ENCODE measurements at regions not wholly inside any gene's neighbourhood (a gene's known extent, or its start where the extent isn't known, plus 50 kb on each side); places are given as distances from the start of the nearest gene placed in this dataset.

- peaks cover 0 to 2% (median 0%) of the 10 kb centered on the region in 3 donors for H3K27me3 Mint-ChIP-seq (ENCODE audit: low read depth in 3 of 3)
- no peaks in the 10 kb centered on the region for H3K4me1 Mint-ChIP-seq
- no peak overlapping the region for H3K27ac Mint-ChIP-seq
- TF ChIP-seq CTCF (IDR thresholded peaks at IDR 0.05) = no peak
- H3K79me2 ChIP-seq (ENCODE audit: insufficient read depth, low read length) = no peaks in the 10 kb centered on the region
- no peaks in the 10 kb centered on the region for H4K20me1 ChIP-seq (ENCODE audit: insufficient read depth, low read length)
- no peak overlapping the region for H3K27ac ChIP-seq (ENCODE audit: low read depth in 1 of 2, low read length in 2 of 2)
- peaks cover 0 to 7% (median 0%) of the 10 kb centered on the region in 7 donors for H3K9me3 Mint-ChIP-seq
- H3K36me3 ChIP-seq (replicated peaks in 1 of 2; ENCODE audit: control insufficient read depth in 1 of 2, insufficient read depth in 2 of 2, low read length in 2 of 2) = no peaks in the 10 kb centered on the region
- H3K4me3 Mint-ChIP-seq = no peak overlapping the region
- no peak overlapping the region for H2AFZ ChIP-seq (ENCODE audit: insufficient read depth, low read depth, low read length, poor library complexity, severe bottlenecking)
- H3K9me3 ChIP-seq (replicated peaks in 1 of 2; ENCODE audit: control insufficient read depth in 1 of 2, insufficient read depth in 1 of 2, low read length in 2 of 2) = no peaks in the 10 kb centered on the region
- intact Hi-C loops (cut with micrococcal nuclease) = no loop called here
- no peaks in the 10 kb centered on the region for H3K4me1 ChIP-seq (ENCODE audit: control insufficient read depth in 1 of 2, insufficient read depth in 2 of 2, low read length in 2 of 2)
- H3K4me2 ChIP-seq (replicated peaks; ENCODE audit: extremely low read depth, low read length, poor library complexity, severe bottlenecking) = no peak overlapping the region
- no peak overlapping the region for H3K9ac ChIP-seq (ENCODE audit: insufficient read depth, low read length, poor library complexity, severe bottlenecking)
- WGBS (ENCODE audit: insufficient coverage) = no CpG with 5 or more reads among the region's 2 CpGs
- no peaks in the 10 kb centered on the region for H3K27me3 ChIP-seq (ENCODE audit: control insufficient read depth in 2 of 2, insufficient read depth in 2 of 2, low read length in 2 of 2)
- no peaks in the 10 kb centered on the region for H3K36me3 Mint-ChIP-seq
- no peak for DNase-seq
- H3K4me3 ChIP-seq (replicated peaks in 1 of 3; ENCODE audit: low read depth in 2 of 3, low read length in 3 of 3) = no peak overlapping the region
Observed at GRCh38 chr18:24773101-24773500, 312.7 kb downstream of the HRH4 start.

GRCh38 chr18:24776019-24776418 lies 315.6 kb downstream of the HRH4 start:
- Histone ChIP-seq H3K36me3 (replicated peaks in 1 of 2; ENCODE audit: control insufficient read depth in 1 of 2, insufficient read depth in 2 of 2, low read length in 2 of 2) (no peaks in the 10 kb centered on the region), H3K9ac (ENCODE audit: insufficient read depth, low read length, poor library complexity, severe bottlenecking) (no peak overlapping the region), H3K9me3 (replicated peaks in 1 of 2; ENCODE audit: control insufficient read depth in 1 of 2, insufficient read depth in 1 of 2, low read length in 2 of 2) (no peaks in the 10 kb centered on the region), H3K27ac (ENCODE audit: low read depth in 1 of 2, low read length in 2 of 2) (no peak overlapping the region), H4K20me1 (ENCODE audit: insufficient read depth, low read length) (no peaks in the 10 kb centered on the region), H3K4me1 (ENCODE audit: control insufficient read depth in 1 of 2, insufficient read depth in 2 of 2, low read length in 2 of 2) (no peaks in the 10 kb centered on the region), H3K27me3 (ENCODE audit: control insufficient read depth in 2 of 2, insufficient read depth in 2 of 2, low read length in 2 of 2) (no peaks in the 10 kb centered on the region), H3K4me3 (replicated peaks in 1 of 3; ENCODE audit: low read depth in 2 of 3, low read length in 3 of 3) (no peak overlapping the region), H3K79me2 (ENCODE audit: insufficient read depth, low read length) (no peaks in the 10 kb centered on the region), H2AFZ (ENCODE audit: insufficient read depth, low read depth, low read length, poor library complexity, severe bottlenecking) (no peak overlapping the region), H3K4me2 (replicated peaks; ENCODE audit: extremely low read depth, low read length, poor library complexity, severe bottlenecking) (no peak overlapping the region)
- Mint-ChIP-seq H3K36me3 (no peaks in the 10 kb centered on the region), H3K4me3 (no peak overlapping the region), H3K27me3 (ENCODE audit: low read depth in 3 of 3) (peaks cover 0 to 2% (median 0%) of the 10 kb centered on the region in 3 donors), H3K27ac (no peak overlapping the region), H3K4me1 (no peaks in the 10 kb centered on the region), H3K9me3 (peaks cover 0 to 7% (median 0%) of the 10 kb centered on the region in 7 donors)
- DNase-seq = no peak
- no peak for TF ChIP-seq CTCF (IDR thresholded peaks at IDR 0.05)
- intact Hi-C loops (cut with micrococcal nuclease) = no loop called here

Measured in CD14-positive monocyte (primary cell).